Renal cortical epithelial cell (primary cell): ENCODE measurements at regions not wholly inside any gene's neighbourhood (a gene's known extent, or its start where the extent isn't known, plus 50 kb on each side); places are given as distances from the start of the nearest gene placed in this dataset.

ENCODE experiments used
- DNase-seq: peaks from one replicate; pipeline ENCODE4 v3.0.0-alpha.2; 2011; ENCODE audit warnings: low read depth

DNA sequence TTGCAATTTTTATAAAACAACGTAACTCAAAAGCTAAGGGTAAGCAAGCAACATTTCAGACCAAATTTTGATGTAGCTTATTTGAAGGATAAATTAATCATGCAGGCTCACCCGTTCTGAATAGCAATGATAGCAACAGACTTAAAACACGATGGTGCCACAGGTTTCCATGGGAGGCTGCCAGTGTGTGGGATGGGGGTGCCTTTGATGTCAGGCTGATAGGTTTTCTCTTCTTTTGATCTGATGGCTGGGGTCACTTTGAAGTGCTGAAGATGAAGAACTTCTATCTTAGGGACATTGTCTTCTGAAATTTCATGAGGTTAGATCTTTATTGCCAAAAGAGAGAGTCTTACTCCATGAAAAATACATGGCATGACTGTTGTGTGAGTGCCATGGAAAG, 206.8 kb downstream of the LPIN1 start:
- DNase-seq: no peak

DNA sequence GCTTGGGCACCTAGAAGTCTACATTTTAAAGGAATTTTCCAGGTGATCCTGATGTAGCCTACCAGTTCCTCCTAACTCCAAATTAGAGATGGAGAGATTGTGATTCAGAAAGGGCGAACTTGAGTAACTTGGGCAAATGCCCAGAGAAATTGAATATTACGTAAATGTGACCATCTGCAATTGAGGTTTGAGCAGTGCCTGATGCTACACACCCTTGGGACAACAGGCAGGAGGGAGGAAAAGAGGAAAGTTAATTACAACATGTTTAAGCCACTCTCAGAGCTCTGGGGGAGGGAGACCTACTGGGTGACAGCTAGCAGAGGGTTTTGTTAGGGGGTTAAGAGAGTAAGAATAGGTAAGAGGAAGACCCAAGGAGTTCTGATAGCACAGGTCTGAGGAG, 208.9 kb downstream of the LPIN1 start:
- DNase-seq: no peak

DNA sequence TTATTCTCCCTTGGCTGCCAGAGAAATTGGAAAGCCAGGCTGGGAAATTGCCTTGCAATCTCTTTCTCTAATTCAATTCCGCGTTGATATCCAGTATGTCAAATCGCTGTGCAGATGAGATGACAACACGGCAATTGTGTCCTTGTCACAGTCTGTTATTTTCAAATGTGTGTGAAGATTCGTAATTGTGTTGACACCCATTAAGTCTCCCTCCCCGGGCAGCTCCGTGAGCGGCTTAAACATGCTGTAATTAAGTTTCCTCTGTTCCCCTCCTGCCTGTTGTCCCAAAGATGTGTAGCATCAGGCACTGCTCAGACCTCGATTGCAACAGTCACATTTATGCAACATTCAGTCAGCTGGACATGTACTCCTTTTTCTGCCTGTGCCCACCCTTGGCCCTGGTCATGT, 209.5 kb downstream of the LPIN1 start:
- no peak for DNase-seq

DNA sequence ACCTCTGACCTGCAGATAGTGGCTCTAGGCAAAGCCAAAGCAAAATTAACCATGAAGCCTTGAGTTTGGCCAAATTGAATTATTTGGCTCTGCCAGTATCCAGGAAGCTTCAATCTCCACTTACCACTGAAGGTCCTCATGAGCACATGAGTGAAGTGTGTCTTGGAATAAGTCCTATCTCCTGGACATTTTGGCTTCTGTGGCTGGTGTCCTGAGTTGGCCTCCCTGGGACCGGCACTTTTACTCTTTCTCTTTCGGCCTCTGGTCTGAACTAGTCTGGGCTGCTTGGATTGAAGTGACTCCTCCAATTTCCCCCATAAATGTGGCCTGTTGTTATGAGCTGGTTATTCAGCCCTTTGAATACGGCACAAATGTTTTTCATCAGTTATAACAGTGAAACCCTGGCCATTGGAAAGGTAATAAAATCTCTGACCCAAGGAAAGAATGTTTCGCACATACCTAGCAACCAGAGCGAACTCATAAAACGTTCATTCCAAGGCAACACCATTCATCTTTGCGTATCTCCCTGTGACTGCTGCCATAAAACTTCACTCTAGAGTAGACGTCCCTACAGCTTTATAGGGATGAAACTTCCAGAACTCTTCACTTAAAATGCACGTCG, 216.4 kb downstream of the LPIN1 start:
- peak; percentile 93 for DNase-seq

DNA sequence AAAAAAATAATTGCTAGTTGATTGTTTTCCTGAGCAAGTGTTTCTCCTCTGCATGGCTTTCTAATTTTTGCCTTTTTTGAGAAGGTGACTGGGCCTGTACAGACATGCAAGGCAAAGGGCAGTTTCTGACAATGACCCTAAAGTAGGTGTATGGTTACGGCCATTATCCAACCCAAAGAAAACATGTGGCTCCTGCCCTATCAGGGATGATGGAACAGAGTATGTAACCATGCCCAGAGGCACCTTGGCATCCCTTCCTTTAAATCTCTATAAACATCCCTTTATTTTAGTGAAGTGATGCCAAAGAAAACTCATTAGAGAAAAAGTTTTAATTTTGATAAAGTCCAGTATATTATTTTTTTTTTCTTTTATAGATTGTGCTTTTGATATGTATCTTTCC, 217.5 kb downstream of the LPIN1 start:
- no peak for DNase-seq

DNA sequence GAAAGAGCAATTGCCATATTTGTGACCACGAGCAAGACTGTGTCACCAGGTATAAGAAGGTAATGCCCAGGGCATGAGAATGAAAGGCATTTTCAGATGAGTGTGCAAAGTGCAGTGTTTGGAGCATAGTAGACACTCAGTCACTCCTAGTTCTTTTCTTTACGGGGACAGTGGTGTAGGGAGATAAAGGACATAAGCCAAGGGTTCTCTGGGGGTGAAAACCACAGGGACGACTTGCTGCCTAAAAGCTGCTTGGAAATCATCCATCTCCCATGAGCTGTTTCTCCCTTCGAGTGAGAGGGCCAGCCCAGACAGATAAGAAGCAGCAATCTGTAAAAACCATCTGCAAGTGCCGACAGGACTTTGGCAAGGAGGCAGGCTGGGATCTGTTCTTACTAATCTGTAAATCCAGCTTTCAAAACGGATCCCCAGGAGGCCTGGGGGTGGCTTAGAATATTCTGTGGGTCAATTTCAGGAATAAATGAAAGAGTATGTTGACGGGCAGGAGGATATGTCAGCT, 221.6 kb downstream of the LPIN1 start:
- no peak for DNase-seq

DNA sequence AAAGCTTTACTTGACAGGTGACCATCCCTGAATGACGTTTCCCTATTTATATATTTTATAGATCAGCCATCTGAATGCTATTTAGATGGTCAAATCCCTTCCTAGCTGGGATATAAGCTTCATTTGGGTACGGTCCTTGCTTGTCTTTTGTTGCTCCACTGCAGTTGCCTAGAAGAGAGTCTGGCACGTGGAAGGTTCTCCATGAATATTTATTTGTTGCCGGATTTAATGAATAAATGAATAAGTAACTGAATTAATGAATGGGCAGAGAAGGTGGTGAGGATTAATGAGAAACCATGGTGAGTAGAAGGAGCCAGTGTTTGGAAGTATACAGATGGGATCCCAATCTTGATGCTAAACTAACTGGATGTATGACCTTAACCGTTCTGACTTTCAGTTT, 222.1 kb downstream of the LPIN1 start:
- DNase-seq: no peak

DNA sequence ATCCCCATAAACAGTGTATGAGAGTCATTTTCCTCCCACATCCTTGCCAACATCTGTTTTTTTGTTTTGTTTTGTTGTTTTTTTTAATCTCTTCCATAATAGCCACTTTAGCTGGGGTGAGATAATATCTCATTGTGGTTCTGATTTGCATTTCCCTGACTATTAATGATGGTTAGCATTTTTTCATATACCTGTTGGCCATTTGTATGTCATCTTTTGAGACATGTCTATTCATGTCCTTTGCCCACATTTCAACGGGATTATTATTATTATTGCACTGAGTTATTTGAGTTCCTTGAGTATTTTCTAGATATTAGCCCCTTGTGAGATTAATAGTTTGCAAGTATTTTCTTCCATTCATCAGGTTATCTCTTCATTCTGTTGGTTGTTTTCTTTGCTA, 223.3 kb downstream of the LPIN1 start:
- DNase-seq: no peak

DNA sequence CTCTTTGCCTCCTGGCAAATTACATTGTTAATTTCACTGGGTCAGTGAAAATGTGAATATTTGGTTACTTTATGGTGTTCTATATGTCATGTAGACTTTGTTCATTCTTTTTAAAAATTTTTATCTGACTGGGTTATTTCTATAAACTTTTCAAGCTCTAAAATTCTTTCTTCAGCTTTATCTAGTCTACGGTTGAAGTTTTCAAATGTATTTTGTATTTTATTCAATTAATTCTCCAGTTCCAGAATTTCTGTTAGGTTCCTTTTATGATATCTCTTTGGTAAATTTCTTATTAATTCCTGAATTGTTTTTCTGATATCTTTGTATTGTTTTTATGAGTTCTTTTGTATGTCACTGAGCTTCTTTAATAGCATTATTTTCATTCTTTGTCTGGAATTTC, 228.1 kb downstream of the LPIN1 start:
- DNase-seq: no peak

DNA sequence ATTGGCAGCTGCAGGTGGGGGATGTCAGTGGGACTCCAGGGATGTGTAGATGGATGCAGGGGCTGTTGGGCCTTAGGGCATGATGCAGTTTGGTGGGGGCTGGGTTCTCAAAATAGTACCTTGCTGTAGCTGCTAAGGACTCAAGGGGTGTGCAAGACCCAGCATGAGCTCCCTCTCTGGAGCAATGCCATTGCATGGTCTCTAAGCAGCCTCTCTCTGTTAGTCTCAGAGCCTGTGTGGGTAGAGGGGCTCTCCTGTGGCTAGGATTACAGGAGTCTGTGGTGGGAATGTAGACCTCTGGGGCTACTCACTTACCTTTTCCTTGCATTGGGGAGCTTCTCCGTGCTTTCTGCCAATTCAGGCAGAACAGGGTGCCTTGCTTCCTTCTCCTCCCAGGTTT, 228.9 kb downstream of the LPIN1 start:
- no peak for DNase-seq

DNA sequence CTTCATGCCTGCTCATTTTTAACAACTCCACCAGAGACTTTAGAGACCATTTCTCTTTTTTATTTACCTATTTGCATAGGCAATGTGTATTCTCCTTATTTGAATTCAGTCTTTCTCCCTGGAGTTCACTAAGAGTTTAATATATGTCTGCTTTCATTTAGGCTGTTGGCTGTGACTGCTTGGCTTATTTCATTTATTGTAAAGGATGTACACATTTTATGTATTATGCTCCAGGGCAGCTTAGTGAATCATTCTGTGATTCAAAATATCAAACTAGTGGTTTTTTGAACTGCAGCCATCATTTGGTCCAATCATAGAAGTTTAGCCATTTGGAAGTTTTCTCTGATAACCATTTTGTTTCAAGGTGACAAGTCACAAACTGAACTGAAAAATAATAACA, 229.6 kb downstream of the LPIN1 start:
- no peak for DNase-seq

DNA sequence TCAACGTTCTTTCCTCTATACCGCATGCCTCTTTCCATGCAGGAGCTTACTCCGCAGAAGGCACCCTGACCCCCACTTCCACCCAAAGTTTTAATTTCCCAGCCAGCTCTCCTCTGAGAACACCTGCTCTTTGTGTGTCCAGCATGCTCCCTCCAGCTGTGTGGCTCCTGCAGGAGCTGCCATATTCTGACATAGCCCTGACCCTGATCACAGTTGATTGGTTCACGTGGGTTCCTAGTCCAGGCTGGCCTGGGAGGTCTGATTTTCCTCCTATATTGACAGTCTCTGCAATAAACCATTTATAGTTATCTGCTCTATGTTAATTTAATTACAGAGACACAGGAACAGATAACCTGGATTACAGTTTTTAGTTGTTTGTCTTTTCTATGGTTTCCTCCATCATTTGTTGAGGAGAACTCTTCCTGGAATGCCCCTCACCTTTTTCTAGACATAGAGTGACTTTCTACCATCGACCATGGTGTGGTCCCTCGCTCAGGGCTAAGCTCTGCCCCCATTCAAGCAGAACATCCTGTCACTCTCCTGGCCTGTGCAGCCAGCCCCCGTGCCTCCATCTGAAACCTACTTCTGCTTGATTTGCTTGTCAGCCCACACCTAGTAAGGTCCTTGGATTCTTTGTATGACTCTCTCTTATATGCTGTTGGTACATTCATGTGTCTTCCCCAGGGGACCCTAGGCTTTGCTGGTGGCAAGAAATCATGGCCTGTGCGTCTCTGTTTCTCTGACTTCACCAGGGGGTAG, 231.5 kb downstream of the LPIN1 start:
- no peak for DNase-seq

DNA sequence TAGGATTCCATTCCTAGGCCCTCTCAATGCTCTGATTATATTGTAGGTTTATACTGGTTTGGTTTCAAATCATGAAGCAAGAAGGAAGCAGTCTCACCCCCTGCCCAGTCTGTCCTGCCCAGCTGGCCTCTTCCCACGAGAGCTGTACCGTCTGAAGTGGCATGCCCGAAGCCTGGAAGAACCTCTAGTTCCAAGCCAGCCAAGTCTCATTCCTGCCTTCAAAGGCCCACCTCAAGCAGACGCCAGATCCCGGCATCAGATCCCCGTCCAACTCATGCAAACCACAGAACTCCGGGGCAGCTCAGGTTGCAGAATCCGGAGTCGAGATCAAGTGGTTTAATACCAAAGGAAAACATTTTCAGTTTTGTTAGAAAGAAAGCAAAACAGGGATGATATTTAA, 234.4 kb downstream of the LPIN1 start:
- no peak for DNase-seq

DNA sequence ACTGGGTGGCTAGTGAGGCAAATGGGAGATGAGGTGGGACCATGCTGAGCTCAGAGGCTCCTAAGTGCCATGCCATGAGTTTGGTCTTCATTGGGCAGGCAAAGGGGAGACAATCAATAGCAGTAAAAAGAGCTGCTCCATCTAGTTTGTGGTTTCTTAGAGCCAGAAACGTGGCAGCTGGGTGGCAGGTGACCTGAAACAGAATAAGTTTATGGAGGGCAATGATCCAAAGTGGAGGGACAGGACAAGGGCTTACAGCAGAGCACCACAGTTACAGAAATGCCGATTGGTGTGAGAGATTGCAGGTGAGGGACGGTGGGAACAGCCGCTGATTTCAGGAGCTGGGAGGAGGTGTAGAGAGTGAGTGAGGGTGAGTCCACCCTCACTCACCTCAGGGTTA, 237.0 kb downstream of the LPIN1 start:
- DNase-seq: no peak

DNA sequence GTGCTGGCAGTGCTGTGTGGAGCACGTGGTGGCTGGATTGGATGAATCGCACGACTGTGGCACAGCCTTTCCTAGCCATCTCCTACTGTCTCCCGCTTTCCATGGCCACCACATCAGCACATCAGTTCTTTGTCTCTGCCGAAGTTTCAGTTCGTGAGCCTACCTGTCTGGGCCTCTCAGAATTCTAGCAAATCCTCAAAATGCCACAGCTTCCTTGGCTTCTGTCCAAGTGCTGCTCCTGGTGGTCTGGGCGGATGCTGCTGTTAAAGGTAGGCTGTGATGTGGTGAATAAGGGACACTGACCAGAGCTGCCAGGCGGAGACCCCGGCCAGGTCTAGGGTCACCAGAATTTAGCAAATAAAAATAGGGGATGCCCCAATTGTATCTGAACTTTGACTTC, 237.4 kb downstream of the LPIN1 start:
- DNase-seq: no peak

DNA sequence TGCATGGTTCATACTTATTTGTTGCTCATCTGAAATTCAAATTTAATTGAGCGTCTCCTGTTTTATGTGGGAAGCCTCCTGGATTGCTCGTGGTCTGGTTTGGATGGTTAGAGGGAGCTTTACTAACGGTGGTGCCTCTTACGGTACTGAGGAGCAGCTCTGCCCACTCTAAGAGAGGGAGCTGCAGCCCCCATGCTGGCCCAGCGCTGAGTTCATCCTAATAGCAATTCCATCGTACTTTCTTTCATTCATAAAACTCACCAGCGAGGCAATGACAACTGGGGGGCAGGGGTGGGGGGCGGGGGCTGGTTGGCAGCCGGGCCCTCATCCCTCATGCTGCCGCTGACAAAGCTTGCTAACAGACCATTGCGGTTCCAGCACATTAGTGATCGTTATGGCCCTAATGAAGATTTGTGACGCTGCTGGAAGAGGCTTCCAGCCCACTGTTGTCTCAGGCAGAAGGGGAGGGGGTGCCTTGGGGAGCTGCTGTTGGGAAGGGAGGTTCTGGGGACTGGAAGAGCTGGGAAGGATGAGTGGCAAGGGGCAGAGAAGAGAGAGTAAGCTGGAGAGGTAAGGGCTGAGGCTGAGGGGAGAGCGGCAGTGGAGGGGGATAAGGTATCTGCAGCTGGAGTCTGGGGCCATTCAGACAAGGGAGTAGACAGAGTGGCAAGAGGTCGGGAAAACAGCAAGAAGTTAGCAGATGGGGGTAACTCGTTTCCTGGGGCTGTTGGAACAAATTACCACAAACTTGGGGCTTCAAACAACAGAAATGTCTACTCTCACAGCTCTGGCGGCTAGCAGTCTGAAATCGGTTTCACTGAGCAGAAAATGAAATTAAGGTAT, 238.1 kb downstream of the LPIN1 start:
- DNase-seq: no peak

DNA sequence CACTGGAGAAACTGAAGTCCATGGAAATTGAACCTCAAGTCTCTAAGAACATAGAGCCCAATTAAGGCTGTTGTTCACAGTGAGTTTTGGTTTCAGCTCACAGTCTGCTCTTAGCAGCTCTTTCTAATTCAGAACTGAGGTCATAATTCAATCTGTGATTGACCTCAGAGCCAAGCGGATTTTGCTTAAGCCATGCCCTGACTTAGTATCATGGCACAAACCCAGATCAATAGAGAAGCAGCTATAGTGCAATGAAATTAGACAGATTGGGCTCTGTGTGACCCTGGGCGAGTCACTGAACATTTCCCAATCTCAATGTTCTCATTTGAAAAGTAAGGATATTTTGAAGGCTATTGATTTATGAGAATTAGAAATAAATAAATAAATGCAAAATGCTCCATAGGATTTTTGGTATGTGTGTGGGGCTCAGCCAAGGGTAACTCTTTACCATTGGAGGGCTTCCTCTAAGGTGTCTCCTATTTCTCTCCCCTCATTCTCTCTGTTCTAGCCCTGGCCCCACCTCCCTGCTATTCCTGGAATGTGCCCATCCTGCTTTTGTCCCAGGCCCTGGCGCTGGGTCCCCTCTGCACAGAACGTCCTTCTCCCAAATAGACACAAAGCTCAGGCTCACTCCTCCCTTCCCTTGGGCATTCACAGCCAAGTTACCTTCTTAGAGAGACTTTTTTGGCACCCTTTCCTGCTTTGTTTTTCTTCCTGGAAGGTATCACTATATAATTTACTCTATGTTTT, 239.6 kb downstream of the LPIN1 start:
- DNase-seq: no peak

DNA sequence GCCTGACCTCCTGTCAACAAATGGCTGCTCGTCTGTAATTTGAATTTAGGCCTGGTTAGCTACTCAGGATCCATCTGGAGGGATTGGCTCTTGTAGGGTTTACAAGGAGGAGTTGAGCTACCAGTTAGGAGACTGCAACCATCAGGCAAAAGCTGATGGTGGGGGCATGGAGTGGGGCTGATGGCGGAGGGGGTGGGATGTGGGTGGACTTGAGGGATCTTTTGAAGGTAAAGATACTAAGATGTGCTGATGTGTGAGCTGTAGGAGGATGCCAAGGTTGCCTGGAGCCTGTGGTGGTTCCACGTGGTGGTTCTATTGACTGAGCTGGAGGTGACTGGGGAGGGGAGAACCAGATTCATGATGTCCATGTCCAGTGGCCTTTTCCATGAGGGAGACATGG, 240.7 kb downstream of the LPIN1 start:
- DNase-seq: no peak

DNA sequence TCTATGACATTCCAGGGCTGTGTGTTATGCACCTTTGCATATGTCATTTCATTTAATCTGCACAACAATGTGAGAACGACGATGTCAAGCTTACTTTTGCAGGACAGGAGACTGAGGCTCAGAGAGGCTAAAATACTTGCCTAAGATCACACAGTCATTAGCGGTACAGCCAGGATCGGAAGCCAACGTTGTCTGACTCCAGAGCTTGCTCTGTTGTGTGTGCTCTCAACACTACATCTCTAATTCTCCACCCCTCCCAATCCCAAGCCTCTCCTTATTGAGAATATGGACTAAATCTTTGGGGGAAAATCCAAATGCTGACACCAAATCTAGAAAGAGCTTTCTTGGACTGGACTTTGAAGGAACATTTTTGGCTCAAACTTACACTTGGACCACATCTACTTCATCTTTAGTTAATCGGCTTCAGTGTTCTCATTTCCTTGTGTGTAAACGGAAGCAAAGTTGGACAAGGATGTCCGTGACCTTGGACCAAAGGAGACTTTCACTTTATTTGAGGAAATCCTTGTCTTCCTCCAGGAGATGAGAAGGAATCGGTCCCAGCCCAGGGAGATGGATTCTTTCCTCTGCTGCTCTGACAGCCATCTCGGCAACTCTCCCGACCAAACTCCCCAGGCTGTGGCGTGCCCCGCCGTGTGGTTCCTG, 242.4 kb downstream of the LPIN1 start:
- DNase-seq: no peak

DNA sequence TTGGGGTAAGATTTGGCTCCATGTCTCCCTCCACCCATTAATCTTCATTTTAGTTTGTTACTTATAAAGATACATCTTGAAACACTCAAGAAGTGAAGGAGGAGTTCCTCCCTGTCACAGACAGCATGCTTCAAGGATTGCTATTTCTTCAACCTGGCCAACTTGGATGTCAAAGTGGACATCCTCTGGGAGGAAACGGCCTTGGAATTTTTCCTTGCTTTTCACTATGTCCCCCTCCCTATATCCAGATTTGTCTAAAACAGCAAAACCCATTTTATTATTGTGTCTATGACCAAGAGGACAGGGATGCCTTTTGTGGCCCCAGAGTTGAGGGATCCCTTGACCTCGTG, 242.9 kb downstream of the LPIN1 start:
- no peak for DNase-seq

DNA sequence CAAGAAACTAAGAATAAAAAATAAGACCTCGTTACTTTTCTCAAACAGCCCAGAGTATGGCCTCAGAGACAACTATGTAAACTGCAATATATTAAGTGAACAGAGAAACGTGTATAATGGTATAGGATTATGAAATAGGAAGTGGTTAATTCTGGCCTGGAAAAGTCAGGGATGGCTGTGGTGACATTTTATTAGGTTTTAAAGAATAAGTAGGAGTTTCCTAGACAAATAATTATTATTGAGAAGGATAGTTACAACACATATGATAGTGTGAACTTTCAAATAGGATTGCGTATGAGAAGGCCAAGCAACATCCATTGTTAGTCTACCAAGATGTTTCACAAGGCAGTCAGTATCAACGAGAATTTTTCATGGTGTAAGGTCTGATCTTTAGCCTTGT, 244.1 kb downstream of the LPIN1 start:
- DNase-seq: no peak

DNA sequence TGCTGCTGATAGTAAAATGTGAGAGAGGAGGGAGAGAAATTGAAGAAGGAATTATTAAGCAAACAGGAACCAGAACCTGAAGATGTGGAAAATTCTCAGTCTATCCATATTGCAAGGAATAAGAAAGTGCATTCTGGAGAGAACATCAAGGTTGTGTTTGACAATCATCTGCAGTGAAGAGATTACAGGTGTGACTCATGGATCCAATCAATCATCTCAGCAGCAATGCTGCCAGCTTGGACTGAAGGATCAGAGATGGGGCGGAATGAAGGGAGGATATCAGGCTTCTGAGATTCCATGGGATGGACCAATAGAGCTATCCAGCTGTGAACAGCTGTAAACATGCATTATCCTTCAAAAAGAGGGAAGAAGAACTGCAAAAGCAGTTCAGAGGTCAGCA, 247.3 kb downstream of the LPIN1 start:
- no peak for DNase-seq
